Loucy (cell line): ENCODE measurements at regions not wholly inside any gene's neighbourhood (a gene's known extent, or its start where the extent isn't known, plus 50 kb on each side); places are given as distances from the start of the nearest gene placed in this dataset.

Source experiments
- H2AFZ ChIP-seq: fragments of 200-600 bp; sonication (generic); 2 replicates; pipeline ENCODE4 v1.6.0; 2016; ENCODE audit warnings: antibody characterized with exemption, mild to moderate bottlenecking, low read length, moderate library complexity
- H3F3A ChIP-seq: fragments of 200-600 bp; 2 replicates; pipeline ENCODE4 v1.6.0; 2016; ENCODE audit warnings: antibody characterized with exemption, low read depth, mild to moderate bottlenecking
- H3K27me3 ChIP-seq: fragments of 200-600 bp; sonication (generic); 2 replicates; pipeline ENCODE4 v1.6.1; 2014; ENCODE audit warnings: low read length, mild to moderate bottlenecking; ENCODE audit not compliant: insufficient read depth, poor library complexity, severe bottlenecking
- H3K36me3 ChIP-seq: fragments of 200-600 bp; sonication (generic); 2 replicates; pipeline ENCODE4 v1.6.1; 2016; ENCODE audit warnings: low read length; ENCODE audit not compliant: insufficient read depth
- H3K4me1 ChIP-seq: fragments of 200-600 bp; sonication (generic); 2 replicates; pipeline ENCODE4 v1.5.1; 2014; ENCODE audit warnings: low read length, mild to moderate bottlenecking; ENCODE audit not compliant: insufficient read depth, poor library complexity, severe bottlenecking
- H3K4me2 ChIP-seq: fragments of 200-600 bp; sonication (generic); 2 replicates; pipeline ENCODE4 v1.6.0; 2014; ENCODE audit warnings: antibody characterized with exemption, low read length, low read depth, mild to moderate bottlenecking; ENCODE audit not compliant: poor library complexity, severe bottlenecking
- H3K4me3 ChIP-seq: fragments of 200-600 bp; sonication (generic); 2 replicates; pipeline ENCODE4 v1.5.1; 2014; ENCODE audit warnings: low read length, mild to moderate bottlenecking, mixed read lengths; ENCODE audit not compliant: poor library complexity, severe bottlenecking
- H3K79me2 ChIP-seq: fragments of 200-600 bp; sonication (generic); 2 replicates; pipeline ENCODE4 v1.6.1; 2014; ENCODE audit warnings: low read length; ENCODE audit not compliant: insufficient read depth
- H3K9ac ChIP-seq: fragments of 200-600 bp; sonication (generic); 2 replicates; pipeline ENCODE4 v1.6.0; 2014; ENCODE audit warnings: mild to moderate bottlenecking, low read depth, low read length, moderate library complexity; ENCODE audit not compliant: poor library complexity, severe bottlenecking
- H3K9me2 ChIP-seq: fragments of 200-600 bp; sonication (generic); replicated peaks from 2 replicates; pipeline ENCODE4 v1.6.1; 2016; ENCODE audit warnings: low read depth, low read length, mixed read lengths
- H3K9me3 ChIP-seq: fragments of 200-600 bp; sonication (generic); 2 replicates; pipeline ENCODE4 v1.6.1; 2014; ENCODE audit warnings: mild to moderate bottlenecking, antibody characterized with exemption, low read length, low read depth; ENCODE audit not compliant: insufficient read depth
- H4K20me1 ChIP-seq: fragments of 200-600 bp; sonication (generic); 2 replicates; pipeline ENCODE4 v1.6.0; 2014; ENCODE audit warnings: antibody characterized with exemption, low read length, mild to moderate bottlenecking; ENCODE audit not compliant: insufficient read depth, poor library complexity, severe bottlenecking
- EZH2phosphoT487 ChIP-seq: fragments of 200-600 bp; IDR thresholded peaks from 2 replicates; pipeline ENCODE4 v1.6.1; 2018; ENCODE audit warnings: antibody characterized with exemption, mild to moderate bottlenecking, moderate library complexity, borderline replicate concordance
- TF ChIP-seq, protein P1 (sequence below): fragments of 200-600 bp; sonication (generic); conservative IDR thresholded peaks from 2 replicates; pipeline ENCODE4 v1.5.1; 2014; ENCODE audit warnings: mild to moderate bottlenecking, antibody characterized with exemption, low read length

- H3K4me2 ChIP-seq, result no peak overlapping the region
- no peaks in the 10 kb centered on the region for H3K4me1 ChIP-seq
- no peaks in the 10 kb centered on the region for H3K79me2 ChIP-seq
- H3K27me3 ChIP-seq, result no peaks in the 10 kb centered on the region
- no peaks in the 10 kb centered on the region for H3K9me2 ChIP-seq
- H4K20me1 ChIP-seq, result no peaks in the 10 kb centered on the region
- H2AFZ ChIP-seq, result no peak overlapping the region
- TF ChIP-seq EZH2phosphoT487, result no peak
- TF ChIP-seq, protein P1, sequence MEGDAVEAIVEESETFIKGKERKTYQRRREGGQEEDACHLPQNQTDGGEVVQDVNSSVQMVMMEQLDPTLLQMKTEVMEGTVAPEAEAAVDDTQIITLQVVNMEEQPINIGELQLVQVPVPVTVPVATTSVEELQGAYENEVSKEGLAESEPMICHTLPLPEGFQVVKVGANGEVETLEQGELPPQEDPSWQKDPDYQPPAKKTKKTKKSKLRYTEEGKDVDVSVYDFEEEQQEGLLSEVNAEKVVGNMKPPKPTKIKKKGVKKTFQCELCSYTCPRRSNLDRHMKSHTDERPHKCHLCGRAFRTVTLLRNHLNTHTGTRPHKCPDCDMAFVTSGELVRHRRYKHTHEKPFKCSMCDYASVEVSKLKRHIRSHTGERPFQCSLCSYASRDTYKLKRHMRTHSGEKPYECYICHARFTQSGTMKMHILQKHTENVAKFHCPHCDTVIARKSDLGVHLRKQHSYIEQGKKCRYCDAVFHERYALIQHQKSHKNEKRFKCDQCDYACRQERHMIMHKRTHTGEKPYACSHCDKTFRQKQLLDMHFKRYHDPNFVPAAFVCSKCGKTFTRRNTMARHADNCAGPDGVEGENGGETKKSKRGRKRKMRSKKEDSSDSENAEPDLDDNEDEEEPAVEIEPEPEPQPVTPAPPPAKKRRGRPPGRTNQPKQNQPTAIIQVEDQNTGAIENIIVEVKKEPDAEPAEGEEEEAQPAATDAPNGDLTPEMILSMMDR, result no peak
- no peak overlapping the region for H3K9ac ChIP-seq
- H3F3A ChIP-seq, result no peaks in the 10 kb centered on the region
- H3K36me3 ChIP-seq, result no peaks in the 10 kb centered on the region
- H3K9me3 ChIP-seq, result peaks cover 3% of the 10 kb centered on the region; the same call in 1 of the 2 replicates
- no peak overlapping the region for H3K4me3 ChIP-seq
Observed at GRCh38 chr16:65781855-65782254, 584.6 kb upstream of the CDH5 start.

DNA sequence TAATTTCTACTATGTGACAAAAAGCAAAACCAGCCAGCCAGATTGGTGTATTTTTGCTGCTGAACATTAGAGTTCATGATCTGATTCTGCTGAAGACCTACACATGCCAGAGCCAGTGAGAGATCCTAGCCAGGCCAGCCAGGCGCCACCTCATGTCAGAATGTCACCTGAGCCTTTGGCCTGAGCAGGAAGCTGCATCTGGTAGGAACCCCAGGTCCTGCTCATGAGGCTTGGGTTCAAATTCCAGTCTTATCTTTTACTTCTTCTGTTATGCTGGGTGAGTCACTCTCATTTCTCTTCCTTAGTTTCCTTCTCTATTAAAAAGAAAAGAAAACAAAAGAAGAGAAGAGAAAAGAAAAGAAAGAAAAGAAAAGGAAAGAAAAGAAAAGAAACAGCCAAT, 585.1 kb upstream of the CDH5 start:
- Histone ChIP-seq H3F3A (no peaks in the 10 kb centered on the region), H3K9me3 (peaks cover 3% of the 10 kb centered on the region; the same call in 1 of the 2 replicates), H3K9me2 (no peaks in the 10 kb centered on the region), H4K20me1 (no peaks in the 10 kb centered on the region), H3K4me3 (no peak overlapping the region), H2AFZ (no peak overlapping the region), H3K9ac (no peak overlapping the region), H3K27me3 (no peaks in the 10 kb centered on the region), H3K36me3 (no peaks in the 10 kb centered on the region), H3K4me2 (no peak overlapping the region), H3K4me1 (no peaks in the 10 kb centered on the region), H3K79me2 (no peaks in the 10 kb centered on the region)
- TF ChIP-seq, protein P1, result no peak
- TF ChIP-seq EZH2phosphoT487, result no peak

GRCh38 chr16:65779201-65779600, 587.3 kb upstream of the CDH5 start:
- Histone ChIP-seq H4K20me1 (no peaks in the 10 kb centered on the region), H3K9me3 (no peaks in the 10 kb centered on the region; the same call in 1 of the 2 replicates), H3F3A (no peaks in the 10 kb centered on the region), H3K9me2 (no peaks in the 10 kb centered on the region), H3K27me3 (no peaks in the 10 kb centered on the region), H3K4me2 (no peak overlapping the region), H3K9ac (no peak overlapping the region), H2AFZ (no peak overlapping the region), H3K79me2 (no peaks in the 10 kb centered on the region), H3K4me3 (no peak overlapping the region), H3K4me1 (no peaks in the 10 kb centered on the region), H3K36me3 (no peaks in the 10 kb centered on the region)
- TF ChIP-seq, protein P1, result no peak
- TF ChIP-seq EZH2phosphoT487, result no peak
